Activated B cell treated with CpG ODN at 0.5 μM for 24 hours (primary cell): ENCODE measurements at regions not wholly inside any gene's neighbourhood (a gene's known extent, or its start where the extent isn't known, plus 50 kb on each side); places are given as distances from the start of the nearest gene placed in this dataset.

Experiments
- ATAC-seq: fragments of 200-7000 bp; cut with Tn5 transposase; one replicate; pipeline ENCODE4 v1.10.0; 2021; ENCODE audit warnings: low read depth, mild to moderate bottlenecking, moderate library complexity
- CTCF ChIA-PET: fragments of 350-600 bp; sonication (Branson Sonifier 250); formaldehyde crosslinking; loops from one replicate; lab custom pipeline; 2021; ENCODE audit warnings: antibody characterized with exemption; lab: Charles Lee
- POLR2A ChIA-PET: fragments of 350-600 bp; sonication (Branson Sonifier 250); formaldehyde crosslinking; loops from one replicate; lab custom pipeline; 2021; ENCODE audit warnings: antibody characterized with exemption; lab: Charles Lee
- DNase-seq: peaks from one replicate; pipeline ENCODE4 v3.0.0; 2022
- H3K27ac Mint-ChIP-seq: one replicate; pipeline ENCODE4 v1.8.0; 2020; ENCODE audit warnings: mixed read lengths
- H3K27me3 Mint-ChIP-seq: one replicate; pipeline ENCODE4 v1.8.0; 2021; ENCODE audit warnings: mixed read lengths
- H3K36me3 Mint-ChIP-seq: one replicate; pipeline ENCODE4 v1.8.0; 2021; ENCODE audit warnings: low read depth, mixed read lengths
- H3K4me1 Mint-ChIP-seq: one replicate; pipeline ENCODE4 v1.8.0; 2021; ENCODE audit warnings: mixed read lengths
- H3K4me3 Mint-ChIP-seq: one replicate; pipeline ENCODE4 v1.8.0; 2020; ENCODE audit warnings: mild to moderate bottlenecking, mixed read lengths
- H3K9me3 Mint-ChIP-seq: one replicate; pipeline ENCODE4 v1.8.0; 2020; ENCODE audit warnings: mixed read lengths
- CTCF ChIP-seq: fragments of 200-600 bp; IDR thresholded peaks from one replicate; pipeline ENCODE4 v1.8.0; 2022; ENCODE audit warnings: antibody characterized with exemption, mild to moderate bottlenecking
- intact Hi-C: fragments of 100-400 bp; cut with micrococcal nuclease; formaldehyde crosslinking; loops from one replicate; pipeline ENCODE4 v1.15.1; 2024

DNA sequence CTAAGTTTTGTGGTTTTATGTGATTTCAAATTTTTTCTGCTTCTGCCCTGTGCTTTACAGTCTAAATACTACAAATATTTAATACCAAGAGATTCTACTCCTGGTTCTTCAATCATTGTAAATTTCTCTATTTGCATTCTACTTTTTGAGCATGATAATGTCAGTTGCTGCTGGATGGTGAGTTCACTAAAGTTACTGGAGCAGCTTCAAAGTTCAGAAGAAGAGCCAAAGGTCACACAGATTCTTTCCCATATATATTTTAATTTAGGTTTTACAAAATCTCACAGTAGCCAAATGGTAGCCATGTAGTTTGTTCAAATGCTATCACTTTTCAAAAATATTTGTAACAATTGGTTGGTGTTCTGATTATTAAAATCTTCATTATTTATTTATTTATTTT is 378.7 kb downstream of the TMEM232 start:
- ChIA-PET CTCF (no interaction called here), POLR2A (no interaction called here)
- no peak for DNase-seq
- no peaks in the 10 kb centered on the region for H3K36me3 Mint-ChIP-seq
- no peaks in the 10 kb centered on the region for H3K4me1 Mint-ChIP-seq
- no peak overlapping the region for H3K27ac Mint-ChIP-seq
- intact Hi-C loops = no loop called here
- no peaks in the 10 kb centered on the region for H3K9me3 Mint-ChIP-seq
- no peak for TF ChIP-seq CTCF
- no peak for ATAC-seq
- no peaks in the 10 kb centered on the region for H3K27me3 Mint-ChIP-seq
- H3K4me3 Mint-ChIP-seq = no peak overlapping the region

- H3K27ac Mint-ChIP-seq = no peak overlapping the region
- no peaks in the 10 kb centered on the region for H3K9me3 Mint-ChIP-seq
- H3K27me3 Mint-ChIP-seq = no peaks in the 10 kb centered on the region
- ChIA-PET POLR2A (no interaction called here), CTCF (no interaction called here)
- TF ChIP-seq CTCF = no peak
- intact Hi-C loops = no loop called here
- no peaks in the 10 kb centered on the region for H3K36me3 Mint-ChIP-seq
- ATAC-seq (no peak), DNase-seq (no peak)
- H3K4me1 Mint-ChIP-seq = no peaks in the 10 kb centered on the region
- H3K4me3 Mint-ChIP-seq = no peak overlapping the region
These were observed 375.0 kb downstream of the TMEM232 start for GRCh38 chr5:110351430-110351829.

- H3K27me3 Mint-ChIP-seq = no peaks in the 10 kb centered on the region
- POLR2A ChIA-PET = no interaction called here
- DNase-seq (no peak), ATAC-seq (no peak)
- H3K4me3 Mint-ChIP-seq = no peak overlapping the region
- intact Hi-C loops = no loop called here
- H3K36me3 Mint-ChIP-seq = no peaks in the 10 kb centered on the region
- no peaks in the 10 kb centered on the region for H3K9me3 Mint-ChIP-seq
- no peak overlapping the region for H3K27ac Mint-ChIP-seq
- TF ChIP-seq CTCF = no peak
- no peaks in the 10 kb centered on the region for H3K4me1 Mint-ChIP-seq
- CTCF ChIA-PET = no interaction called here
These were observed 372.2 kb downstream of the TMEM232 start for GRCh38 chr5:110354311-110354710.

DNA sequence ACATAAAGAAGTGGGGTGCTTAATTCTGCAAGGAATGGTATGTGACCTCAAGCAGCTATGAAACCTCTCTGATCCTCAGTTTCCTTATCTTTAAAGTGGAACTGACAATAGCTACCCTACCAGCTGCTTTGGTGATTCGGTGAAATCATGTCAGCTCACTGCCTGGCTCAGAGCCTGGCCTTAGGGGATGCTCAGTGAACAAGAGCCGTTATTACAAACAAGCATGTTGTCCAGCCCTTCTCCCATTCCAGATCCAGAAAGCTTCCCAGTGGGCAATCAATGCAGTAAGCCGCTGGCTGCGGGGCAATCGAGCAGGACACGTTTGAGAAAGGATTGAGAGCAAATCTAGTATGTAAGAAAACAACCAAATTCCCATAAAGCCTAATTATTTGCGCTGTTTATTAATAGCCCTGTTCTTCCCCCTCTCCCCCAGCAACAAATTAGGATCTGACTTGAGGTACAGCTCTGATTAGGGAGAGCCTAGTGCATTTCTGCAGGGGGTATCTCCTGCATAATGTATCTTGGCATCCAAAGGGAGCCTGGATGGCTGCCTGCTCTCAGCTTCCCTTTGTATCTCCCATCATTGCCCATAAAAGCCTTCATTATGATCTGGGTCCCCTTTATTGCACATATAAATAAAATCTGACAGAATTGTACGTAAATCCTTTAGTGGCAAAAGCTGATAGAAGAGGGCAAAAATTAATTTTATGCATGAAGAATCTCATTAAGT is 371.4 kb downstream of the TMEM232 start:
- ATAC-seq (no peak), DNase-seq (no peak)
- no peaks in the 10 kb centered on the region for H3K36me3 Mint-ChIP-seq
- no peak overlapping the region for H3K27ac Mint-ChIP-seq
- no peak overlapping the region for H3K4me3 Mint-ChIP-seq
- no peak for TF ChIP-seq CTCF
- H3K27me3 Mint-ChIP-seq = no peaks in the 10 kb centered on the region
- ChIA-PET POLR2A (no interaction called here), CTCF (no interaction called here)
- intact Hi-C loops = no loop called here
- H3K9me3 Mint-ChIP-seq = no peaks in the 10 kb centered on the region
- no peaks in the 10 kb centered on the region for H3K4me1 Mint-ChIP-seq

GRCh38 chr5:110356677-110357076 is 369.8 kb downstream of the TMEM232 start:
- Mint-ChIP-seq H3K27me3 (no peaks in the 10 kb centered on the region), H3K9me3 (no peaks in the 10 kb centered on the region), H3K4me3 (no peak overlapping the region), H3K36me3 (no peaks in the 10 kb centered on the region), H3K4me1 (no peaks in the 10 kb centered on the region), H3K27ac (no peak overlapping the region)
- TF ChIP-seq CTCF = no peak
- intact Hi-C loops = no loop called here
- CTCF ChIA-PET = no interaction called here
- POLR2A ChIA-PET = no interaction called here
- ATAC-seq (no peak), DNase-seq (no peak)
